HCT116 (cell line): ENCODE measurements at regions not wholly inside any gene's neighbourhood (a gene's known extent, or its start where the extent isn't known, plus 50 kb on each side); places are given as distances from the start of the nearest gene placed in this dataset.

Experiments used
- ATAC-seq: fragments of 200-7000 bp; cut with Tn5 transposase; 2 replicates; pipeline ENCODE4 v1.9.1; 2020; ENCODE audit warnings: mild to moderate bottlenecking, moderate library complexity
- BruUV-seq: library from RNA; stranded (reverse); fragments of 400-500 nt; replicated peaks from 2 replicates; lab custom pipeline; 2021; lab: Mats Ljungman, UMichigan
- CTCF ChIA-PET: fragments of 300-600 bp; sonication (Branson Sonifier 250); formaldehyde crosslinking; loops from one replicate; lab custom pipeline; 2021; ENCODE audit warnings: antibody characterized with exemption; lab: Charles Lee
- POLR2A ChIA-PET: fragments of 300-600, 350-600 bp; sonication (Branson Sonifier 250); formaldehyde crosslinking; loops from one replicate; lab custom pipeline; 2021; ENCODE audit warnings: antibody characterized with exemption; lab: Charles Lee
- RAD21 ChIA-PET, 2 experiments: fragments of 300-600 bp; sonication (Branson Sonifier 250); formaldehyde crosslinking; loops; one replicate each; lab custom pipeline; 2023; ENCODE audit warnings: low total read pairs in 2 of 2; ENCODE audit not compliant: uncharacterized antibody in 2 of 2, unreplicated experiment in 2 of 2, low non-redundant PET in 1 of 2; lab: Charles Lee
- DNase-seq: peaks from one replicate; pipeline ENCODE4 v3.0.0-alpha.2; 2010; ENCODE audit warnings: low read depth, low spot score
- H2AFZ ChIP-seq: fragments of 200-600 bp; shearing (Covaris generic), sonication (generic); 2 replicates; pipeline ENCODE4 v1.6.1; 2017; ENCODE audit warnings: low read depth, mixed run types, mixed read lengths, antibody characterized with exemption, low read length; ENCODE audit not compliant: poor library complexity, severe bottlenecking
- H3K27ac ChIP-seq: 2 replicates; pipeline ENCODE4 v1.5.1; 2012; ENCODE audit warnings: low read depth, low read length
- H3K27me3 ChIP-seq: fragments of 200-600 bp; sonication (generic); 2 replicates; pipeline ENCODE4 v1.6.1; 2016; ENCODE audit warnings: mixed run types, low read length, mixed read lengths; ENCODE audit not compliant: insufficient read depth
- H3K36me3 ChIP-seq, 2 experiments: fragments of 200-500 bp in 1 of 2; fragments of 200-600 bp in 1 of 2; sonication (Bioruptor generic) in 1 of 2; sonication (generic) in 1 of 2; 2 replicates each; pipeline versions ENCODE4 v1.5.1 to v1.6.1; 2014 to 2016; ENCODE audit warnings: low read length in 2 of 2, inconsistent platforms in 1 of 2, mixed read lengths in 1 of 2, mixed run types in 1 of 2; ENCODE audit not compliant: insufficient read depth in 2 of 2, control insufficient read depth in 1 of 2
- H3K4me1 ChIP-seq, 2 experiments: fragments of 200-600 bp in 1 of 2; sonication (generic) in 1 of 2; 2 replicates each; pipeline versions ENCODE4 v1.5.1 to v1.6.1; 2012 to 2017; ENCODE audit warnings: low read length in 2 of 2, inconsistent platforms in 1 of 2, mild to moderate bottlenecking in 1 of 2, mixed read lengths in 1 of 2, mixed run types in 1 of 2, moderate library complexity in 1 of 2; ENCODE audit not compliant: insufficient read depth in 2 of 2, control insufficient read depth in 1 of 2
- H3K4me2 ChIP-seq: fragments of 200-600 bp; sonication (generic); 2 replicates; pipeline ENCODE4 v1.6.1; 2017; ENCODE audit warnings: mixed run types, low read length, mixed read lengths
- H3K4me3 ChIP-seq, 2 experiments: fragments of 200-600 bp in 1 of 2; sonication (generic) in 1 of 2; replicated peaks in 1 of 2; 2 replicates each; pipeline ENCODE4 v1.5.1; 2011 to 2016; ENCODE audit warnings: low read length in 2 of 2, control low read depth in 1 of 2, low read depth in 1 of 2, mild to moderate bottlenecking in 1 of 2, mixed read lengths in 1 of 2, mixed run types in 1 of 2
- H3K79me2 ChIP-seq: fragments of 200-600 bp; sonication (generic); 2 replicates; pipeline ENCODE4 v1.6.1; 2017; ENCODE audit warnings: mild to moderate bottlenecking, mixed run types, low read length, moderate library complexity, mixed read lengths; ENCODE audit not compliant: insufficient read depth
- H3K9ac ChIP-seq: fragments of 200-600 bp; sonication (generic); 2 replicates; pipeline ENCODE4 v1.6.1; 2016; ENCODE audit warnings: low read length, mixed read lengths
- H3K9me2 ChIP-seq: fragments of 200-600 bp; sonication (generic), shearing (Covaris generic); 2 replicates; pipeline ENCODE4 v1.6.1; 2017; ENCODE audit warnings: mixed run types, mild to moderate bottlenecking, moderate library complexity; ENCODE audit not compliant: insufficient read depth
- H3K9me3 ChIP-seq, 2 experiments: fragments of 200-500 bp in 1 of 2; fragments of 200-600 bp in 1 of 2; sonication (Bioruptor generic) in 1 of 2; sonication (generic) in 1 of 2; 2 replicates each; pipeline ENCODE4 v1.6.1; 2014 to 2017; ENCODE audit warnings: low read length in 2 of 2, mixed read lengths in 2 of 2, inconsistent platforms in 1 of 2, low read depth in 1 of 2, mild to moderate bottlenecking in 1 of 2, mixed run types in 1 of 2, moderate library complexity in 1 of 2; ENCODE audit not compliant: control insufficient read depth in 1 of 2, insufficient read depth in 1 of 2
- H4K20me1 ChIP-seq: fragments of 200-600 bp; sonication (generic), shearing (Covaris generic); 2 replicates; pipeline ENCODE4 v1.6.1; 2017; ENCODE audit warnings: mixed run types, mild to moderate bottlenecking, moderate library complexity; ENCODE audit not compliant: insufficient read depth
- CBX3 ChIP-seq: IDR thresholded peaks from 2 replicates; pipeline ENCODE4 v1.6.1; 2012; ENCODE audit warnings: low read depth
- EGR1 ChIP-seq: IDR thresholded peaks from 2 replicates; pipeline ENCODE4 v1.6.1; 2012; ENCODE audit warnings: low read depth
- ELF1 ChIP-seq: IDR thresholded peaks from 2 replicates; pipeline ENCODE4 v1.6.1; 2012; ENCODE audit warnings: low read depth, borderline replicate concordance
- FOSL1 ChIP-seq: IDR thresholded peaks from 2 replicates; pipeline ENCODE4 v1.6.1; 2012; ENCODE audit warnings: low read depth
- RAD21 ChIP-seq: IDR thresholded peaks from 2 replicates; pipeline ENCODE4 v1.6.1; 2012; ENCODE audit warnings: low read depth, mild to moderate bottlenecking
- SRF ChIP-seq: IDR thresholded peaks from 2 replicates; pipeline ENCODE4 v1.6.1; 2012; ENCODE audit warnings: low read depth
- intact Hi-C: fragments of 100-400 bp; cut with micrococcal nuclease; formaldehyde crosslinking; loops from 2 replicates; pipeline ENCODE4 v1.10.0; 2022
- TF ChIP-seq, protein P1 (sequence below): IDR thresholded peaks from 2 replicates; pipeline ENCODE4 v1.6.1; 2012; ENCODE audit warnings: low read depth
- TF ChIP-seq, protein P2 (sequence below): IDR thresholded peaks from 2 replicates; pipeline ENCODE4 v1.6.1; 2012
- TF ChIP-seq, protein P3 (sequence below), 3 experiments: fragments of 200-600 bp in 1 of 3; sonication (generic) in 1 of 3; IDR thresholded peaks in 2 of 3; conservative IDR thresholded peaks in 1 of 3; 2 replicates each; pipeline ENCODE4 v1.5.1; 2012 to 2017; ENCODE audit warnings: low read depth in 2 of 3, low read length in 2 of 3, antibody characterized with exemption in 1 of 3, borderline replicate concordance in 1 of 3, control low read depth in 1 of 3, mild to moderate bottlenecking in 1 of 3, mixed read lengths in 1 of 3, mixed run types in 1 of 3, moderate library complexity in 1 of 3; ENCODE audit not compliant: insufficient read depth in 1 of 3

DNA sequence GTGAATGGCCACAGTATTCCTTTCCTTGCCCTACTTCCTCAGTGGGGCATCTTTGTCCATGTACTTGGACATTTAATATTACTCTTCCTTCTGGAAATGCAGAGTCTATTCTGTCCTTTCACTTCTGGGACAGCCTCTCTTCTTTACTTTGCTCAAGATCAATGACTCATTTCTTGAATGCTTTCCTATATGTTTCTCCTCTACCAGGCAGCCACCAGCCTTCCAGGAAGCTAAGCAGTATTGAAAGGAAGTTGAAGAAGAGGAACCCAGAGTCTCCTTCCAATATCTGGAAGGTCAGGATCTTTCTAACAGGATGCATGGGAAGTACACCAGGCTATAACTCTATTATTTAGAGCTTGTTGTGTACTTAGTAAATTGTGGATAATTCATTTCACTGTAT, 182.8 kb downstream of the CD47 start:
- H3K9me2 ChIP-seq, result no peaks in the 10 kb centered on the region
- H3K79me2 ChIP-seq, result no peaks in the 10 kb centered on the region
- no peak for DNase-seq
- no peaks in the 10 kb centered on the region for H4K20me1 ChIP-seq
- H3K9ac ChIP-seq, result no peak overlapping the region
- no peak overlapping the region for H3K4me3 ChIP-seq
- TF ChIP-seq RAD21 (no peak), EGR1 (no peak), ELF1 (no peak), SRF (no peak), CBX3 (no peak), FOSL1 (no peak)
- TF ChIP-seq, protein P1, sequence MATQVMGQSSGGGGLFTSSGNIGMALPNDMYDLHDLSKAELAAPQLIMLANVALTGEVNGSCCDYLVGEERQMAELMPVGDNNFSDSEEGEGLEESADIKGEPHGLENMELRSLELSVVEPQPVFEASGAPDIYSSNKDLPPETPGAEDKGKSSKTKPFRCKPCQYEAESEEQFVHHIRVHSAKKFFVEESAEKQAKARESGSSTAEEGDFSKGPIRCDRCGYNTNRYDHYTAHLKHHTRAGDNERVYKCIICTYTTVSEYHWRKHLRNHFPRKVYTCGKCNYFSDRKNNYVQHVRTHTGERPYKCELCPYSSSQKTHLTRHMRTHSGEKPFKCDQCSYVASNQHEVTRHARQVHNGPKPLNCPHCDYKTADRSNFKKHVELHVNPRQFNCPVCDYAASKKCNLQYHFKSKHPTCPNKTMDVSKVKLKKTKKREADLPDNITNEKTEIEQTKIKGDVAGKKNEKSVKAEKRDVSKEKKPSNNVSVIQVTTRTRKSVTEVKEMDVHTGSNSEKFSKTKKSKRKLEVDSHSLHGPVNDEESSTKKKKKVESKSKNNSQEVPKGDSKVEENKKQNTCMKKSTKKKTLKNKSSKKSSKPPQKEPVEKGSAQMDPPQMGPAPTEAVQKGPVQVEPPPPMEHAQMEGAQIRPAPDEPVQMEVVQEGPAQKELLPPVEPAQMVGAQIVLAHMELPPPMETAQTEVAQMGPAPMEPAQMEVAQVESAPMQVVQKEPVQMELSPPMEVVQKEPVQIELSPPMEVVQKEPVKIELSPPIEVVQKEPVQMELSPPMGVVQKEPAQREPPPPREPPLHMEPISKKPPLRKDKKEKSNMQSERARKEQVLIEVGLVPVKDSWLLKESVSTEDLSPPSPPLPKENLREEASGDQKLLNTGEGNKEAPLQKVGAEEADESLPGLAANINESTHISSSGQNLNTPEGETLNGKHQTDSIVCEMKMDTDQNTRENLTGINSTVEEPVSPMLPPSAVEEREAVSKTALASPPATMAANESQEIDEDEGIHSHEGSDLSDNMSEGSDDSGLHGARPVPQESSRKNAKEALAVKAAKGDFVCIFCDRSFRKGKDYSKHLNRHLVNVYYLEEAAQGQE, result no peak
- TF ChIP-seq, protein P2, sequence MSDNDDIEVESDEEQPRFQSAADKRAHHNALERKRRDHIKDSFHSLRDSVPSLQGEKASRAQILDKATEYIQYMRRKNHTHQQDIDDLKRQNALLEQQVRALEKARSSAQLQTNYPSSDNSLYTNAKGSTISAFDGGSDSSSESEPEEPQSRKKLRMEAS, result no peak
- TF ChIP-seq, protein P3, sequence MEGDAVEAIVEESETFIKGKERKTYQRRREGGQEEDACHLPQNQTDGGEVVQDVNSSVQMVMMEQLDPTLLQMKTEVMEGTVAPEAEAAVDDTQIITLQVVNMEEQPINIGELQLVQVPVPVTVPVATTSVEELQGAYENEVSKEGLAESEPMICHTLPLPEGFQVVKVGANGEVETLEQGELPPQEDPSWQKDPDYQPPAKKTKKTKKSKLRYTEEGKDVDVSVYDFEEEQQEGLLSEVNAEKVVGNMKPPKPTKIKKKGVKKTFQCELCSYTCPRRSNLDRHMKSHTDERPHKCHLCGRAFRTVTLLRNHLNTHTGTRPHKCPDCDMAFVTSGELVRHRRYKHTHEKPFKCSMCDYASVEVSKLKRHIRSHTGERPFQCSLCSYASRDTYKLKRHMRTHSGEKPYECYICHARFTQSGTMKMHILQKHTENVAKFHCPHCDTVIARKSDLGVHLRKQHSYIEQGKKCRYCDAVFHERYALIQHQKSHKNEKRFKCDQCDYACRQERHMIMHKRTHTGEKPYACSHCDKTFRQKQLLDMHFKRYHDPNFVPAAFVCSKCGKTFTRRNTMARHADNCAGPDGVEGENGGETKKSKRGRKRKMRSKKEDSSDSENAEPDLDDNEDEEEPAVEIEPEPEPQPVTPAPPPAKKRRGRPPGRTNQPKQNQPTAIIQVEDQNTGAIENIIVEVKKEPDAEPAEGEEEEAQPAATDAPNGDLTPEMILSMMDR (IDR thresholded peaks at IDR 0.05 in 2 of 3, conservative IDR thresholded peaks at IDR 0.05 in 1 of 3; ENCODE audit: borderline replicate concordance in 1 of 3, insufficient read depth in 1 of 3, low read depth in 2 of 3, low read length in 2 of 3), result no peak
- no TSS peak for BruUV-seq
- ATAC-seq, result no peak
- H3K27ac ChIP-seq, result no peak overlapping the region
- ChIA-PET POLR2A (no interaction called here), CTCF (no interaction called here), RAD21 (no interaction called here)
- H3K36me3 ChIP-seq, result no peaks in the 10 kb centered on the region
- H3K4me2 ChIP-seq, result no peak overlapping the region
- intact Hi-C loops, result no loop called here
- H3K9me3 ChIP-seq, result no peaks in the 10 kb centered on the region
- H2AFZ ChIP-seq, result no peak overlapping the region
- H3K4me1 ChIP-seq, result peaks cover 0 to 5% of the 10 kb centered on the region in 2 experiments; a peak in 1 of 4 replicates
- H3K27me3 ChIP-seq, result no peaks in the 10 kb centered on the region
